ENCODE measurements at regions not wholly inside any gene's neighbourhood (a gene's known extent, or its start where the extent isn't known, plus 50 kb on each side); places are given as distances from the start of the nearest gene placed in this dataset.

DNA sequence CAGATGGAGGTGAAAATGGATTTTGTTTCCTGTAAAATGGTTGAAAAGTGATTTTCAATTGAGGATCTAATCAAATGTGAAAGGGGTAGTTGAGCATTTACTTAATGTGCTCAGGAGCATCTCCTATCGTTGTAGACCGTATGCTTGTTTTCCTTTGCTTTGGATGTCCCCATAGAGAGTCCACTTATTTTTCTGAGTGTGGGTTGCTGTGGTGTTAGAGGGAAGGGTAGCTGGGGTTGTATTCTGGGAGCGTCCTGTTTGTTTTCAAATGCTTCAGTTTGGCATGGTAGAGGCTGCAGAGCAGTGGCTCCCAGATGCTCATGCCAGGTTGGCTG is 154.1 kb downstream of the MAT2B start:
- H3K4me3 ChIP-seq: no peak overlapping the region
- H3K27ac ChIP-seq: no peak overlapping the region
- no peak for DNase-seq (ENCODE audit: low spot score)
- TF ChIP-seq, protein P1, sequence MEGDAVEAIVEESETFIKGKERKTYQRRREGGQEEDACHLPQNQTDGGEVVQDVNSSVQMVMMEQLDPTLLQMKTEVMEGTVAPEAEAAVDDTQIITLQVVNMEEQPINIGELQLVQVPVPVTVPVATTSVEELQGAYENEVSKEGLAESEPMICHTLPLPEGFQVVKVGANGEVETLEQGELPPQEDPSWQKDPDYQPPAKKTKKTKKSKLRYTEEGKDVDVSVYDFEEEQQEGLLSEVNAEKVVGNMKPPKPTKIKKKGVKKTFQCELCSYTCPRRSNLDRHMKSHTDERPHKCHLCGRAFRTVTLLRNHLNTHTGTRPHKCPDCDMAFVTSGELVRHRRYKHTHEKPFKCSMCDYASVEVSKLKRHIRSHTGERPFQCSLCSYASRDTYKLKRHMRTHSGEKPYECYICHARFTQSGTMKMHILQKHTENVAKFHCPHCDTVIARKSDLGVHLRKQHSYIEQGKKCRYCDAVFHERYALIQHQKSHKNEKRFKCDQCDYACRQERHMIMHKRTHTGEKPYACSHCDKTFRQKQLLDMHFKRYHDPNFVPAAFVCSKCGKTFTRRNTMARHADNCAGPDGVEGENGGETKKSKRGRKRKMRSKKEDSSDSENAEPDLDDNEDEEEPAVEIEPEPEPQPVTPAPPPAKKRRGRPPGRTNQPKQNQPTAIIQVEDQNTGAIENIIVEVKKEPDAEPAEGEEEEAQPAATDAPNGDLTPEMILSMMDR (IDR thresholded peaks at IDR 0.05): no peak

DNA sequence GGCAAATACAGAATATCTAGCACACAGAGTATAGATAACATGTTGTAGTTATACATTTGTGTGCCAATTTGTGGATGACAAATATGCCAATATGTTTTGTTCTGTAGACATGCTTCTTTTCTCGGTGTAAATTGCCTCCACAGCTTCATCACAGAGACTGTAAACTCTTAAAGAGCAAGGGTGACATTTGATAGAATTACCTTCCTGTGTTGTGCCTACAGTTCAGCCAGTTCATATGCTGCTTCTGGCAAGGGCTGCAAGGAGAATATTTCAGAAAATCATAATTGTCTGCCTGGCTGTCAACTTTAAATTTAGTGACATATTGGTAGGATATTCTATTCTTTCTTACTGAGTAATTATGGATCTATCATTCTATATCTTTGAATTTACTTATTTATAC is 155.1 kb downstream of the MAT2B start:
- Histone ChIP-seq H3K4me3 (no peak overlapping the region), H3K27ac (no peak overlapping the region)
- TF ChIP-seq, protein P1 (IDR thresholded peaks at IDR 0.05): no peak
- DNase-seq (ENCODE audit: low spot score): no peak

GRCh38 chr5:163661360-163661759 is 155.9 kb downstream of the MAT2B start:
- no peak for DNase-seq (ENCODE audit: low spot score)
- Histone ChIP-seq H3K4me3 (no peak overlapping the region), H3K27ac (no peak overlapping the region)
- TF ChIP-seq, protein P1 (IDR thresholded peaks at IDR 0.05): no peak

DNA sequence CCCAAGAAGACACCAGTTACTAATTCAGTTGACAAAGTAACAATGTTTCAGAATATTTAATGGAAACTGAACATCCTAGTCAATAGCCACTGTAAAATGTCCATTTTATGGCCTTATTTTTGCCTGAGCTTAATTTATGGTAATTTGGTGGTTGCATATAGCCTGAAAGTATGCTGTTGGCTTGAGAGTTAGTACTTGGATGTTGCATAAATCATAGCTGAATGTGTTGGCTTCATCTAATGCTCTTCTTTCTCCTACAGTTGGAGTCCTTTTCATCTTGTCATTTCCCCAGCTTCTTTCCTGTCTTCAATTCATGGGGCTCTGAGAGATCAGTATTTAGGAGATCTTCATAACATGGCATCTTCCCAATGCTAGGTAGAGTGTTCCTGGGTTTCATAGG is 164.6 kb downstream of the MAT2B start:
- TF ChIP-seq, protein P1 (IDR thresholded peaks at IDR 0.05): no peak
- DNase-seq (ENCODE audit: low spot score): no peak
- Histone ChIP-seq H3K4me3 (no peak overlapping the region), H3K27ac (no peak overlapping the region)

- no peak overlapping the region for H3K27ac ChIP-seq
- DNase-seq (ENCODE audit: low spot score): no peak
- TF ChIP-seq, protein P1 (IDR thresholded peaks at IDR 0.05): no peak
- H3K4me3 ChIP-seq: no peak overlapping the region
These were observed 171.7 kb downstream of the MAT2B start for GRCh38 chr5:163677092-163677491.

GRCh38 chr5:163682234-163682633 is 176.8 kb downstream of the MAT2B start:
- DNase-seq (ENCODE audit: low spot score): no peak
- no peak overlapping the region for H3K4me3 ChIP-seq
- TF ChIP-seq, protein P1 (IDR thresholded peaks at IDR 0.05): no peak
- H3K27ac ChIP-seq: no peak overlapping the region

DNA sequence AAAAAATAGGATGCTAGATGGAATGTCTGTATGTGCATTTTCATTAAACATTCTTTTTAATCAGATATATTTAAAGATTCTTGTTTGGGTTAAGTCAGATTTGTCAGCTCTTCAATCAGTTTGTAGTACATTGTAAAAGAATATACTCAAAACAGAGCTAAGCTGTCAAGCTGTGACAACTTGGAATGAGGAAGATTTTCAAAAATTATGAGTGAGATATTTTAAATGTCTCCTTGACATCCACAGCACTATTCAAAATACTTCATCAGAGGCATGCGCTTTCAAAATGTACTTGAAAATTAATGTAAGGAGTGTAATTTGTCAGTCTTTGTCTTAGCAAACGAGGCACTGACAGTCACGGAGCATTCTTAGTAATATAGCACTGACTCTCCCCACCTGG is 182.0 kb downstream of the MAT2B start:
- no peak overlapping the region for H3K27ac ChIP-seq
- TF ChIP-seq, protein P1 (IDR thresholded peaks at IDR 0.05): no peak
- DNase-seq (ENCODE audit: low spot score): no peak
- no peak overlapping the region for H3K4me3 ChIP-seq
